Activated CD4-positive, alpha-beta memory T cell treated with anti-CD3 and anti-CD28 coated beads, Interleukin-2, amount 10 ng/mL, durations not matched to agents 7 days and 5 days (primary cell): ENCODE measurements at regions not wholly inside any gene's neighbourhood (a gene's known extent, or its start where the extent isn't known, plus 50 kb on each side); places are given as distances from the start of the nearest gene placed in this dataset.
"Not testable (repeated sequence)": the region's sequence is repeated elsewhere in the genome, so short reads cannot be mapped to it uniquely, and the experiment has no call there.

Experiments used
- CTCF ChIA-PET: fragments of 350-600 bp; sonication (Branson Sonifier 250); formaldehyde crosslinking; loops from one replicate; lab custom pipeline; 2021; ENCODE audit warnings: antibody characterized with exemption, inconsistent platforms; lab: Charles Lee
- POLR2A ChIA-PET: fragments of 350-600 bp; sonication (Branson Sonifier 250); formaldehyde crosslinking; loops from one replicate; lab custom pipeline; 2021; ENCODE audit warnings: antibody characterized with exemption; lab: Charles Lee
- DNase-seq: peaks from one replicate; pipeline ENCODE4 v3.0.0-alpha.2; 2020
- H3K27ac Mint-ChIP-seq: one replicate; pipeline ENCODE4 v1.8.0; 2021; ENCODE audit warnings: mild to moderate bottlenecking, mixed read lengths
- H3K27me3 Mint-ChIP-seq: one replicate; pipeline ENCODE4 v1.8.0; 2021; ENCODE audit warnings: mixed read lengths
- H3K36me3 Mint-ChIP-seq: one replicate; pipeline ENCODE4 v1.8.0; 2021; ENCODE audit warnings: low read depth, mixed read lengths
- H3K4me1 Mint-ChIP-seq: one replicate; pipeline ENCODE4 v1.8.0; 2021; ENCODE audit warnings: mixed read lengths
- H3K4me3 Mint-ChIP-seq: one replicate; pipeline ENCODE4 v1.8.0; 2021; ENCODE audit warnings: mild to moderate bottlenecking, mixed read lengths
- H3K9me3 Mint-ChIP-seq: one replicate; pipeline ENCODE4 v1.8.0; 2021; ENCODE audit warnings: mixed read lengths

DNA sequence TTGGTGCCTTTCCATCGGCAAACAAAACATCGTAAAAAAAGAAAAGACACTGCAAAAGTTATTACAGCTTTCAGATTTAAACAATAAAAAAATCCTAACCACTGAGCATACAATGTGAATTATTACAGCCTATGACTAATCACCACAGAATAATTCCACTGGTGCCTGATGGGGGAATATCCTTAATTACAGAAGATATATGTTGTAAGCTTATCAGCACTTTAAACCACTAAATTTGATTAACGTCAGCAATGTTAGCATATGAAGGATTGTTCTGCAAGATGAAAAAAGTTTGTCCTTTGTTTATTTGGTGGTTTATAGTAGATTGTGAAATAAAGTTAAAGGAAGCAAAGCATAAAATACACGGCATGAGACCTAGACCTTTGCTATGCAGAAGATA, 210.2 kb upstream of the ADAMTS3 start:
- DNase-seq: no peak
- CTCF ChIA-PET: no interaction called here
- Mint-ChIP-seq H3K27me3 (no peaks in the 10 kb centered on the region), H3K4me1 (no peaks in the 10 kb centered on the region), H3K9me3 (no peaks in the 10 kb centered on the region), H3K36me3 (no peaks in the 10 kb centered on the region), H3K27ac (no peak overlapping the region), H3K4me3 (no peak overlapping the region)
- POLR2A ChIA-PET: no interaction called here

DNA sequence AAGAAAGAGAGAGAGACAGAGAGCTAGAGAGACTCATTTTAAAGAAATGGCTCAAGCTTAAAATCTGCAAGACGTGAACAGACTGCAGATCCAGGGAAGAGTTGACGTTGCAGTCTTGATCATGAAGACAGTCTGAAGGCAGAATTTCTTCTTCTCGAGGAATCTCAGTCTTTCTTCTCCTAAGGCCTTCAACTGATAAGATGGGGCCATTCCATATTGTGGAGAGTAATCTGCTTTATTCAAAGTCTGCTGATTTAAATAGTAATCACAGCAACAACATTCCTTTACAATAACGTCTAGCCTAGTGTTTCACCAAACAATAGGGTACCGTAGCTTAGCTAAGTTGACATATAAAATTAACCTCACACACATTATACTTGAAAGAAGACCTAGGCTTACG, 208.4 kb upstream of the ADAMTS3 start:
- Mint-ChIP-seq H3K9me3 (no peaks in the 10 kb centered on the region), H3K27me3 (no peaks in the 10 kb centered on the region), H3K27ac (no peak overlapping the region), H3K4me1 (no peaks in the 10 kb centered on the region), H3K4me3 (no peak overlapping the region), H3K36me3 (no peaks in the 10 kb centered on the region)
- DNase-seq: no peak
- CTCF ChIA-PET: no interaction called here
- POLR2A ChIA-PET: no interaction called here

DNA sequence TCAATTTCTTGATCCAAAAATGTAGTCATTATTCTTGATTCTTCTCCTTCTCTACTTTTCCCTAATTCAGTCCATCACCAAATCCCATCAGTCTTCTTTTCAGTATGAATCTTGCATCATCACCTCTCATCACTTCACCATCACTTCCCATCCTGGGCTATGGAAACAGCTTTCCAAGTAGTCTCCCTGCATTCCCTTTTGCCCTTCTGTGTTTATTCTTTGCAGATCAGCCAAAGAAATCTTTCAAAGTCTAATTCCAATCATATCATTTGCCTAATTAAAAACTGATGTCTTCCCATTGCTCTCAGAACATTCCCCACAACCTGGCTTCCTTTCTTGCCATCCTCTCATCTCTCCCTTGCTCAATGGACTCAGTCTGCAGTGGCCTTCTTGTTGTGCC, 201.7 kb upstream of the ADAMTS3 start:
- H3K4me1 Mint-ChIP-seq: no peaks in the 10 kb centered on the region
- ChIA-PET POLR2A (no interaction called here), CTCF (no interaction called here)
- no peak overlapping the region for H3K27ac Mint-ChIP-seq
- H3K4me3 Mint-ChIP-seq: no peak overlapping the region
- no peak for DNase-seq
- H3K36me3 Mint-ChIP-seq: no peaks in the 10 kb centered on the region
- no peaks in the 10 kb centered on the region for H3K27me3 Mint-ChIP-seq
- no peaks in the 10 kb centered on the region for H3K9me3 Mint-ChIP-seq

DNA sequence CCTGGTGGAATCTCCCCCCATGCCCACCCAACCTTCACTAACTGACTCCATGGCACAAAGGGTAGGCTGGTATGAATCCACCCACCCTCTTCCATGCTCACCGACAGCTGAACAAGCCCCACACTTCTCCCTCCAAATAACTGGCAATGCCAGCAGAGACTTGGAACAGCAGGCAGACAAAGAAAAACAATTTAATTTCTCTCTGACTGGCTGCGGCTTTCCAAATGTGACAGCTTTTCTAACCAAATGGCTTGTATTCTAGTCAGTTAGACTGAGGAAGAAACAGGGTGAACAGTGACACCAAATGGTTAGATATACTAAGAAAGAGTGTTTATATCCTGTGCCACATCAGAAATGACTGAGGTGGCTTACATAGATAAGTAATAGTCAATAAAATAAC, 199.3 kb upstream of the ADAMTS3 start:
- H3K27ac Mint-ChIP-seq: no peak overlapping the region
- no peak overlapping the region for H3K4me3 Mint-ChIP-seq
- H3K9me3 Mint-ChIP-seq: no peaks in the 10 kb centered on the region
- no peak for DNase-seq
- no peaks in the 10 kb centered on the region for H3K36me3 Mint-ChIP-seq
- ChIA-PET CTCF (no interaction called here), POLR2A (no interaction called here)
- H3K4me1 Mint-ChIP-seq: no peaks in the 10 kb centered on the region
- no peaks in the 10 kb centered on the region for H3K27me3 Mint-ChIP-seq

DNA sequence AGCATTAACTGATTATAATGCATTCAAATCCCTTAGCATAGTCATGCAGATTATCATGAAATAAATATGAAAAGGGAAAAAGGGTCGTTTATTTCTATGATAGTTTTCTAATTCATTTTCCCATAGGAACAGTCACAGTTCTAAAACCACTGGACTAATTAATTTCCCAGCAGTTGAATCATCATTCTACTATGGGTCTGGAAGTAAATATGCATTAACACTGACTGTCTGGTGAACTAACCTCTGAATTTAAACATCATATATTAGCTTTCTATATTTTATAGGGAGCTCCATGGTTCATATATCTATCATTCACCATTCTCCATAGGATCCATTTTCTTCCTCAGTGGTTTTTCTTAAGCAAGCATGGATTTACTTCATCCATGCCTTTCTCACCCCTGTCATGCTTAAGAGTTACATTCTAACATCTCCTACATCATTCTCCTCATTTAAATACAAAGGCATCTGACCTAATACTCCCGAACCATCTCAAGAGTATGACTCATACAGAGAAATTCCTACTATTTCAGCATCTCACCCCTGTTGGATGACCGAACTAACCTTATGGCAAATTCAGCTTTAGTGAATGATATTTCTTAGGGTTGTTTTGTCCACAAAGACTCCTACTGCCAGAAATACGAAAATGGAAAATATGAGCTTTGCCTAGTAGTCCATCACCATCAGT, 198.7 kb upstream of the ADAMTS3 start:
- Mint-ChIP-seq H3K9me3 (no peaks in the 10 kb centered on the region), H3K27ac (no peak overlapping the region), H3K36me3 (no peaks in the 10 kb centered on the region), H3K27me3 (no peaks in the 10 kb centered on the region), H3K4me3 (no peak overlapping the region), H3K4me1 (no peaks in the 10 kb centered on the region)
- no peak for DNase-seq
- ChIA-PET POLR2A (no interaction called here), CTCF (no interaction called here)

DNA sequence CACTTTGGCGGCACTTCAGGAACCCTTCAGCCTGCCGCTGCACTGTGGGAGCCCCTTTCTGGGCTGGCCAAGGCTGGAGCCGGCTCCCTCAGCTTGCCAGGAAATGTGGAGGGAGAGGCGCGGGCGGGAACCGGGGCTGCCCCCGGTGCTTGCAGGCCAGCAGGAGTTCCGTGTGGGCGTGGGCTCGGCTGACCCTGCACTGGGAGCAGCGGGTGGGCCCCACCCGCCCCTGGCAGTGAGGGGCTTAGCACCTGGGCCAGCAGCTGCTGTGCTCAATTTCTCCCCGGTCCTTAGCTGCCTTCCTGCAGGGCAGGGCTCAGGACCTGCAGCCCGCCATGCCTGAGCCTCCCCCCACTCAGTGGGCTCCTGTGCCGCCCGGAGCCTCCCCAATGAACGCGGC, 196.8 kb upstream of the ADAMTS3 start:
- POLR2A ChIA-PET, H3K4me3 Mint-ChIP-seq, CTCF ChIA-PET, H3K9me3 Mint-ChIP-seq, H3K36me3 Mint-ChIP-seq, DNase-seq, H3K4me1 Mint-ChIP-seq, H3K27ac Mint-ChIP-seq, H3K27me3 Mint-ChIP-seq: not testable (repeated sequence)

DNA sequence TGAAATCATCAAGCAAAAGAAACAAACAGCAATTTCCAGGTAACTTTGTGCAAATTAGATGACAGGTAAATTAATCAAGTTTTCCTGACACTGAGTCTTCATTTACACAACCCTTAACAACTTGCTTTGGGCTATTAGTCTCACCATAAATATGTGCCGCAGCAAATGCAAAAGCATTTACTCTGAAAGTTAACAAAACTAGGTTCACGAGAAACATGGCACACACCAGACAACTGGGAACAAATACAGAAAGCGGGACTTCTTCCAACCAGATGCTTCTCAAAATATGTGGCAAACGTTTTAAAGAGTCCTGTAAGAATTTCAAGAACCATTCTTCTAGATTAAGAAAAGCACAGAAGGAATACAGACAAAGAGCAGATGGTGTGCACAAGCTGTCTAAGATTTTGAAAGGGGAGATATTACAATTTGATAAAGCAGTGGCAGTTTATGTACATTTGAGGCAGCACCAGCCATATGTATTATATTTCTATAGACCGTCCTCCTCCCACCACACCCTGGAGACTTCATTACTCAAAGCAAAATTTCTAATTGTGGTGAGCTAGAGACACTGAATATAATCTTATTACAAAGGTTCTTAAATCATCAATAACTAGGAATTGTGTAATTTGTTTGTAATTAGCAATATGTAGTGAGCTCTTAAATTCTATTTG, 192.5 kb upstream of the ADAMTS3 start:
- Mint-ChIP-seq H3K9me3 (no peaks in the 10 kb centered on the region), H3K4me3 (no peak overlapping the region), H3K27ac (no peak overlapping the region), H3K36me3 (no peaks in the 10 kb centered on the region), H3K4me1 (no peaks in the 10 kb centered on the region), H3K27me3 (no peaks in the 10 kb centered on the region)
- POLR2A ChIA-PET: no interaction called here
- CTCF ChIA-PET: no interaction called here
- DNase-seq: no peak

DNA sequence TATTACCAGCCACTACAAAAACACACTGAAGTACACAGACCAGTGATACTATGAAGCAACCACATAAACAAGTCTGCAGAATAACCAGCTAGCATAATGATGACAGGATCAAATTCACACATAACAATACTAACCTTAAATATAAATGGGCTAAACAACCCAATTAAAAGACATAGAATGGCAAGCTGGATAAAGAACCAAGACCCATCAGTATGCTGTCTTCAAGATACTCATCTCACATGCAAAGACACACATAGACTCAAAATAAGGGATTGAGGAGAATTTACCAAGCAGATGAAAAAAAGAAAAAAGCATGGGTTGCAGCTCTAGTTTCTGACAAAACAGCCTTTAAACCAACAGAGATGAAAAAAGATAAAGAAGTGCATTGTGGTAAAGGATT, 184.4 kb upstream of the ADAMTS3 start:
- H3K4me1 Mint-ChIP-seq, H3K27ac Mint-ChIP-seq, CTCF ChIA-PET: not testable (repeated sequence)

DNA sequence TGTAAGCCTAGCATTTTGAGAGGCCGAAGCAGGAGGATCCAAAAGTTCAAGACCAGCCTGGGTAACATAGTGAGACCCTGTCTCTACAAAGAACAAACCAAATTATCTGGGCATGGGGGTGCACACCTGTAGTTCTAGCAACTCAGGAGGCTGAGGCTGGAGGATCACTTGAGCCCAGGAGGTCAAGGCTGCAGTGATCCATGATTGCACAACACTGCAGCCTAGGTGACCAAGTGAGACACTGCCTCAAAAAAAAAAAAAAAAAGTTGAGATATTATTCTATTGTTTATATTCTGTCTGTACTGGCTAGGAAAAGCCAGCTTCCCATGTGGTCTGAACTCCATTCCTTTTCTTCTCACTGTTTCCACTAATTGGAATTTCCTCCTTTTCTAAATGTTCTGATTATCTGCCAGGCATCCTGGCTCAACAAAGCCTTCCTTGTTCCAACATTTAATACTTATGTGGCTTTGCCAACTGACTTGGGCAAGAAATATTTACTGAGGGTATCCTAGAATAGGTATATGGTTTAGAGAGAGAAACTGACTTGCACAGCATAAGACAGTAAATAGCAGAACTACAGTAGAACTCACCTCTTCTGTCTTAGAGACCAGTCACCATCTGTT, 175.2 kb upstream of the ADAMTS3 start:
- no peak for DNase-seq
- Mint-ChIP-seq H3K9me3 (peaks cover 2% of the 10 kb centered on the region), H3K4me1 (no peaks in the 10 kb centered on the region), H3K27me3 (no peaks in the 10 kb centered on the region), H3K36me3 (no peaks in the 10 kb centered on the region), H3K4me3 (no peak overlapping the region), H3K27ac (no peak overlapping the region)
- POLR2A ChIA-PET: no interaction called here
- CTCF ChIA-PET: no interaction called here

More for the DNA sequence above, 184.4 kb upstream of the ADAMTS3 start:
- H3K4me3 Mint-ChIP-seq, DNase-seq, POLR2A ChIA-PET, H3K9me3 Mint-ChIP-seq, H3K36me3 Mint-ChIP-seq, H3K27me3 Mint-ChIP-seq: not testable (repeated sequence)

DNA sequence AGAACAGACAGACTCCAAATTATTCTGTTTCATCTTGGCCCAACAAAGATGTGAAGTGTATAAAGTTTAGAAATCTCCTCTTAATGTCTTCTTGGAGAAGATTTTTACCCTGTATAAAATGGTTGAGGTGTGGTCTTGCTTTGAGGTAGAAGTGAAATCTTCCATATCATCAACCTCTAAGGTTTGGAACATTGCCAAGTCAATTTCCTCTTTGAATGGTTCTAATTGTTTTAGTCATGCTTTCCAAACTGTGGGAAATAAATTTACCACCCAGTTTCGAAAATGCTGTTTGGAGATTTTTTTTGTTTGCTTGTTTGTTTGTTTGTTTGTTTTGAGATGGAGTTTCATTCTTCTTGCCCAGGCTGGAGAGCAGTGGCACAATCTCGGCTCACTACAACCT, 174.1 kb upstream of the ADAMTS3 start:
- H3K4me1 Mint-ChIP-seq: no peaks in the 10 kb centered on the region
- no peak overlapping the region for H3K4me3 Mint-ChIP-seq
- DNase-seq: no peak
- H3K9me3 Mint-ChIP-seq: no peaks in the 10 kb centered on the region
- H3K36me3 Mint-ChIP-seq: no peaks in the 10 kb centered on the region
- no peak overlapping the region for H3K27ac Mint-ChIP-seq
- ChIA-PET POLR2A (no interaction called here), CTCF (no interaction called here)
- no peaks in the 10 kb centered on the region for H3K27me3 Mint-ChIP-seq

DNA sequence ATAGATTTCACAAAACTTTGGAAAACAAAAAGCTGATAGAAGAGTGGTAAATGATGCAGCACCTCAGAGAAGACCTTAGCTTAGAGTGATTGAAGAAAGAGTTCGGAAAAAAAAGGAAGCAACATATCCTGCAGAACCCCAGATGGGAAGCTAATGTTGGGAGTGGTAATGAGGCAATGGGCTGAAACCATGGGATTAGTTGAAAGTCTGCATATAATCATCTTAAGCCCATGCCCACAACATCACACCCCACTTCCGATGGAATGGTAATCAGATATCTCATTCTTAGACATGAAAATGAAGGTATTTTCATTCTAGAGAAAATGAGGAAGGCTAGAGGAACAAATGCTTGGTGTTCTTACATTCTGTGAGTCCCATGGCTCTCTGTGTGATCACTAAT, 146.3 kb upstream of the ADAMTS3 start:
- Mint-ChIP-seq H3K4me3 (no peak overlapping the region), H3K9me3 (no peaks in the 10 kb centered on the region), H3K4me1 (no peaks in the 10 kb centered on the region), H3K27ac (no peak overlapping the region), H3K27me3 (no peaks in the 10 kb centered on the region), H3K36me3 (no peaks in the 10 kb centered on the region)
- DNase-seq: no peak
- CTCF ChIA-PET: no interaction called here
- POLR2A ChIA-PET: no interaction called here

DNA sequence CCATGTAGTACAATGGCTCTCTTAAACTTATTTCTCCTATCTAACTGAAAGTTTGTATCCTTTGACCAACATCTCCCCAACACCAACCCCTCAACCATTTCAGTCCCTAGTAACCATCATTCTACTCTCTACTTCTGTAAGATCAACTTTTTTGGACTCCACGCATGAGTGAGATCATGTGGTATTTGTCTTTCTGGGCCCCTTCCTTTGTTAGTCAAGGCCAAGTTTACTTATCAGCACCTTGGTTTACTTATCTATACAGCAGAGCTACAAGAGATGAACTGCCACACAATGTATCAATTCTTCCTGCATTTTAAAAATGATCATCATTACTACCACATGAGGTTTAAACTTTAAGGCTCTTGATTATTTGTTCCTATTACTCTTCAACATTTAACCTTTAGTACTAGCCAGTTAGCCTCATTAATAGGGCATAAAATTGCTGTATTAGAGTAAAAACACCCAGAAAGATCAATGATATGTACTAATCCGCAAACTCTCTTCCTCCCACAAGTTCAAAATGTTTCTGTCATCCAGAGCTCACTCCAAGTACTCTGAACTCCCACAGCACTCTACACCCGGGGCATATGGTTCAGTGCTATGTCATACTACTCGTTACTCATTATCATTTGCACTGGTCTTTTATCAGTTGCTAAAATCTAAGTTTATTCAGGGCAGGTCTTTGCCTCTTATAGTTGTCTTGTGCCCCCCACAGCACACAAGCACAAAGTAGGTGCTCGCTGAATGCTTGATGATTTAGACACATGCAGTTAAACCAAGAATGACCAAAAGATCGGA, 145.7 kb upstream of the ADAMTS3 start:
- DNase-seq: no peak
- CTCF ChIA-PET: no interaction called here
- POLR2A ChIA-PET: no interaction called here
- Mint-ChIP-seq H3K4me3 (no peak overlapping the region), H3K36me3 (no peaks in the 10 kb centered on the region), H3K27me3 (no peaks in the 10 kb centered on the region), H3K9me3 (no peaks in the 10 kb centered on the region), H3K27ac (no peak overlapping the region), H3K4me1 (no peaks in the 10 kb centered on the region)

DNA sequence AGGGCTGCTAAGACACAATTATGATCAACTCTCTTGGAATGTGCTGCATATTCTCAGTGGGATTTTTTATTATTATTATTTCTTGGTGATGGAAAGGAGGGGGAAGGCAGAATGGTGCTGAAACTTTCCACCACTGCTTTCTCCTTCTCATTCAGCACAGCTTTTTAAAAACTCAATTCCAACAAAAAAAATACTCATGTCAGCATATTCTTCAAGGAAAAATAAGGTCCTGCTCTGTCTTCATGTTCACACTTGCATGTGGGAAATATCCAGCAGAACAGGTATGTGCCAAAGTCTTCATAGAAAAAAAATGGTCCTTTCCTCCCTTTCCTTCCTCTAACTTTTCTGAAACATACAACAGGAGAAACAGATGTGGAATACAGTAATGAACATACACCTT, 144.0 kb upstream of the ADAMTS3 start:
- no peaks in the 10 kb centered on the region for H3K36me3 Mint-ChIP-seq
- no peak overlapping the region for H3K4me3 Mint-ChIP-seq
- H3K27ac Mint-ChIP-seq: no peak overlapping the region
- H3K27me3 Mint-ChIP-seq: no peaks in the 10 kb centered on the region
- no peak for DNase-seq
- ChIA-PET POLR2A (no interaction called here), CTCF (no interaction called here)
- H3K4me1 Mint-ChIP-seq: no peaks in the 10 kb centered on the region
- no peaks in the 10 kb centered on the region for H3K9me3 Mint-ChIP-seq
